Omental fat pad (tissue), 3 donors: ENCODE measurements at regions not wholly inside any gene's neighbourhood (a gene's known extent, or its start where the extent isn't known, plus 50 kb on each side); places are given as distances from the start of the nearest gene placed in this dataset.

Source experiments
- ATAC-seq: fragments of 150-250 bp; one replicate; pipeline ENCODE4 v1.9.1; 2016; ENCODE audit warnings: mild to moderate bottlenecking, moderate library complexity; ENCODE audit not compliant: low FRiP score
- DNase-seq: peaks from one replicate; pipeline ENCODE4 v3.0.0-alpha.2; 2019; ENCODE audit warnings: low spot score
- CTCF ChIP-seq, 3 donors: fragments of 450-650 bp; IDR thresholded peaks; one replicate each; pipeline ENCODE4 v1.5.1; 2016 to 2017; ENCODE audit warnings: antibody characterized with exemption in 3 of 3, mild to moderate bottlenecking in 3 of 3, moderate library complexity in 2 of 3

GRCh38 chr12:63206494-63206893 is 55.5 kb upstream of the AVPR1A start:
- ATAC-seq (no peak), DNase-seq (no peak)
- TF ChIP-seq CTCF (IDR thresholded peaks at IDR 0.05) = no peak
